A673 (cell line): ENCODE measurements at regions not wholly inside any gene's neighbourhood (a gene's known extent, or its start where the extent isn't known, plus 50 kb on each side); places are given as distances from the start of the nearest gene placed in this dataset.
"Not testable (repeated sequence)": the region's sequence is repeated elsewhere in the genome, so short reads cannot be mapped to it uniquely, and the experiment has no call there.

ENCODE experiments used
- BruUV-seq: library from RNA; stranded (reverse); fragments of 400-500 nt; replicated peaks from 2 replicates; lab custom pipeline; 2021; lab: Mats Ljungman, UMichigan
- CTCF ChIA-PET: fragments of 300-600 bp; sonication (Branson Sonifier 250); formaldehyde crosslinking; loops from one replicate; lab custom pipeline; 2022; ENCODE audit warnings: antibody characterized with exemption; lab: Charles Lee
- POLR2A ChIA-PET: fragments of 300-600 bp; sonication (Branson Sonifier 250); formaldehyde crosslinking; loops from one replicate; lab custom pipeline; 2022; ENCODE audit warnings: antibody characterized with exemption; ENCODE audit not compliant: low non-redundant PET; lab: Charles Lee
- DNase-seq: peaks from one replicate; pipeline ENCODE4 v3.0.0-alpha.2; 2015; ENCODE audit warnings: low spot score
- H3K27ac ChIP-seq: fragments of 200-600 bp; sonication (generic); 2 replicates; pipeline ENCODE4 v1.5.1; 2016; ENCODE audit warnings: mixed run types, low read depth, mild to moderate bottlenecking, mixed read lengths, antibody characterized with exemption, low read length; ENCODE audit not compliant: poor library complexity, severe bottlenecking
- H3K27me3 ChIP-seq: fragments of 200-600 bp; sonication (generic); replicated peaks from 2 replicates; pipeline ENCODE4 v1.6.1; 2017; ENCODE audit warnings: mixed run types, low read depth, mild to moderate bottlenecking, mixed read lengths, antibody characterized with exemption, low read length; ENCODE audit not compliant: insufficient read depth, poor library complexity
- H3K36me3 ChIP-seq: fragments of 200-600 bp; sonication (generic); 2 replicates; pipeline ENCODE4 v1.6.1; 2016; ENCODE audit warnings: mixed run types, mild to moderate bottlenecking, mixed read lengths, antibody characterized with exemption, low read length; ENCODE audit not compliant: insufficient read depth, poor library complexity, severe bottlenecking
- H3K4me1 ChIP-seq: fragments of 200-600 bp; sonication (generic); 2 replicates; pipeline ENCODE4 v1.6.1; 2017; ENCODE audit warnings: mixed run types, mild to moderate bottlenecking, mixed read lengths, antibody characterized with exemption, low read length; ENCODE audit not compliant: insufficient read depth, poor library complexity, severe bottlenecking
- H3K4me3 ChIP-seq: fragments of 200-600 bp; sonication (generic); 2 replicates; pipeline ENCODE4 v1.5.1; 2016; ENCODE audit warnings: low read depth, mixed run types, mild to moderate bottlenecking, mixed read lengths, low read length; ENCODE audit not compliant: poor library complexity, severe bottlenecking
- H3K9me3 ChIP-seq: fragments of 200-600 bp; sonication (generic); 2 replicates; pipeline ENCODE4 v1.6.1; 2016; ENCODE audit warnings: mixed run types, low read depth, mild to moderate bottlenecking, mixed read lengths, antibody characterized with exemption, low read length; ENCODE audit not compliant: poor library complexity, severe bottlenecking
- EZH2 ChIP-seq: fragments of 200-600 bp; sonication (generic); IDR thresholded peaks from 2 replicates; pipeline ENCODE4 v1.6.1; 2017; ENCODE audit warnings: borderline replicate concordance, low read depth, mild to moderate bottlenecking, mixed read lengths, antibody characterized with exemption, low read length; ENCODE audit not compliant: poor library complexity, severe bottlenecking
- intact Hi-C: fragments of 100-400 bp; cut with micrococcal nuclease; formaldehyde crosslinking; loops from one replicate; pipeline ENCODE4 v1.10.0; 2022; ENCODE audit not compliant: unreplicated experiment
- TF ChIP-seq, protein P1 (sequence below): fragments of 300-800, 200-600 bp; sonication (generic); conservative IDR thresholded peaks from 2 replicates; pipeline ENCODE4 v1.5.1; 2017; ENCODE audit warnings: low read depth, mild to moderate bottlenecking, antibody characterized with exemption, low read length, moderate library complexity, mixed read lengths

DNA sequence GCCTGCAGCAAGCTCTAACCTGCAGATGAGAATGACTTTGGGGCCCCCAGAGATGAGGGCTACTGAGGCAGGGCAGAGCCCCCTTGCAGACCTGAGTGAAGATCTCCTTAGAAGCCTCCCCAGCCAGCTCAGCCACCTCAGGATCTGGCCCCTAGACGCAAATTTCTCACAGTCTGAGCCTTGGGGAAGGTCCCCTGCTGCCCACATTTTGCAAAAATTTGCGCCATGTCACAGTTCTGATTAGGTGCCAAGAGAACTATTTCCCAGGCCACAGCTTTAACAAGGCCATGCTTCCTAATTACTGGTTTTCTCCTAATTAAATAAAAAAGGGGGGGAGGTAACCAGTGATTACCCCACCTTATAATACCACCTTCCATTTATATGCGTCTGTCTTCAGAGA, 81.0 kb upstream of the HES1 start:
- intact Hi-C loops, result no loop called here
- ChIA-PET CTCF (no interaction called here), POLR2A (no interaction called here)
- Histone ChIP-seq H3K4me3 (no peak overlapping the region), H3K27ac (peak overlapping the region; percentile 42), H3K4me1 (peaks cover 12% of the 10 kb centered on the region), H3K36me3 (no peaks in the 10 kb centered on the region), H3K27me3 (no peaks in the 10 kb centered on the region), H3K9me3 (peaks cover 17% of the 10 kb centered on the region)
- no peak for DNase-seq
- no TSS peak for BruUV-seq
- TF ChIP-seq, protein P1, sequence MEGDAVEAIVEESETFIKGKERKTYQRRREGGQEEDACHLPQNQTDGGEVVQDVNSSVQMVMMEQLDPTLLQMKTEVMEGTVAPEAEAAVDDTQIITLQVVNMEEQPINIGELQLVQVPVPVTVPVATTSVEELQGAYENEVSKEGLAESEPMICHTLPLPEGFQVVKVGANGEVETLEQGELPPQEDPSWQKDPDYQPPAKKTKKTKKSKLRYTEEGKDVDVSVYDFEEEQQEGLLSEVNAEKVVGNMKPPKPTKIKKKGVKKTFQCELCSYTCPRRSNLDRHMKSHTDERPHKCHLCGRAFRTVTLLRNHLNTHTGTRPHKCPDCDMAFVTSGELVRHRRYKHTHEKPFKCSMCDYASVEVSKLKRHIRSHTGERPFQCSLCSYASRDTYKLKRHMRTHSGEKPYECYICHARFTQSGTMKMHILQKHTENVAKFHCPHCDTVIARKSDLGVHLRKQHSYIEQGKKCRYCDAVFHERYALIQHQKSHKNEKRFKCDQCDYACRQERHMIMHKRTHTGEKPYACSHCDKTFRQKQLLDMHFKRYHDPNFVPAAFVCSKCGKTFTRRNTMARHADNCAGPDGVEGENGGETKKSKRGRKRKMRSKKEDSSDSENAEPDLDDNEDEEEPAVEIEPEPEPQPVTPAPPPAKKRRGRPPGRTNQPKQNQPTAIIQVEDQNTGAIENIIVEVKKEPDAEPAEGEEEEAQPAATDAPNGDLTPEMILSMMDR, result no peak
- TF ChIP-seq EZH2, result no peak

DNA sequence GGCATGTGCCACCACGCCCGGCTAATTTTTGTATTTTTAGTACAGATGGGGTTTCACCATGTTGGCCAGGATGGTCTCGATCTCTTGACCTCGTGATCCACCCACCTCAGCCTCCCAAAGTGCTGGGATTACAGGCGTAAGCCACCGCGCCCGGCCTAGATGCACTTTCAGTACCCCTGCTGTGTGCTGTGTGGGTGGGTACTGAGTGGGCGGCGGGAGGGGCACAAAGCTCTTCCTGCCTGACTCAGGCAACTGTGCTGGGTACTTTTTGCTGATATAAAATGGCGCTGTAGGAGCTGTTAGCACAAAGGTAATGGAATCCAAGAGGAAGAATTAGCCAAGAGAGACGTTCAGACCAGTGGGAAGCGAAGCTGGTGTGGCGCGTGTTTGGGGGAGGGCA, 79.6 kb upstream of the HES1 start:
- BruUV-seq, H3K9me3 ChIP-seq, POLR2A ChIA-PET, DNase-seq, H3K4me3 ChIP-seq, intact Hi-C loops, CTCF ChIA-PET, H3K36me3 ChIP-seq, H3K27ac ChIP-seq, H3K27me3 ChIP-seq: not testable (repeated sequence)
- H3K4me1 ChIP-seq, result peaks cover 12% of the 10 kb centered on the region

DNA sequence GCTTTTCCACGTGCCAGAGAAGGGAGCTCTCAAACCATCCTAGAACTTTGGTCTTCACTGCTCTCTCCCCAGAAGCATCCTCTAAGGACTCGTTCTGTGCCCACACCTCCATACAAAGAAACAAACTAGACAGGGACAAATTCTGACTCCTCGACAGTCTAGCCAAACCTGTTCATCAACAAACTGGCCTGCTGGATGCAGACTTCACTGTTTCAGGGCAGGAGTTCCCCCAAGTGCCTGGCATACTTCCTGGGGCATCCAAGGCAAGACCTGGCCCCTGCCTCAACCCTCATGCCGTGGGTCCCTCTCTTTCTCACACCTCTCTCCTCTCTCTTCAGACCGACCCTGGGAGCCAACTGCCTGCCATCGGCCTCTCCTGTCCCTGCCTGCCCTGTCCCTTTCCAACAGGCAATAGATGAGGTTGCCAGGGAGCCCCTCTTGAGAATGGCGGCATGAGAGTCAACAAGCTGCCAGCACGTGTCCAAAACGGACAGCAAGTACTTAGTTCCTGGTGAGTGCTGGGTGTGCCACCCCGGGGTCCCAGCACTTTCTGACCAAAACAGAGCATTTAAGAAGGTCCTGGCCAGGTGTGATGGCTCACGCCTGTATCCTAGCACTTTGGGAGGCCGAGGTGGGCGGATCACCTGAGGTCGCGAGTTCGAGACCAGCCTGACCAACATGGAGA, 79.1 kb upstream of the HES1 start:
- H3K4me1 ChIP-seq, result peaks cover 15% of the 10 kb centered on the region
- no peaks in the 10 kb centered on the region for H3K36me3 ChIP-seq
- peaks cover under 1% of the 10 kb centered on the region for H3K9me3 ChIP-seq
- no TSS peak for BruUV-seq
- TF ChIP-seq EZH2, result no peak
- TF ChIP-seq, protein P1, result no peak
- DNase-seq, result no peak
- POLR2A ChIA-PET, result no interaction called here
- H3K27ac ChIP-seq, result no peak overlapping the region
- intact Hi-C loops, result no loop called here
- no peak overlapping the region for H3K4me3 ChIP-seq
- H3K27me3 ChIP-seq, result no peaks in the 10 kb centered on the region
- CTCF ChIA-PET, result no interaction called here
